ENCODE measurements at regions not wholly inside any gene's neighbourhood (a gene's known extent, or its start where the extent isn't known, plus 50 kb on each side); places are given as distances from the start of the nearest gene placed in this dataset.
"Not testable (repeated sequence)": the region's sequence is repeated elsewhere in the genome, so short reads cannot be mapped to it uniquely, and the experiment has no call there.

DNA sequence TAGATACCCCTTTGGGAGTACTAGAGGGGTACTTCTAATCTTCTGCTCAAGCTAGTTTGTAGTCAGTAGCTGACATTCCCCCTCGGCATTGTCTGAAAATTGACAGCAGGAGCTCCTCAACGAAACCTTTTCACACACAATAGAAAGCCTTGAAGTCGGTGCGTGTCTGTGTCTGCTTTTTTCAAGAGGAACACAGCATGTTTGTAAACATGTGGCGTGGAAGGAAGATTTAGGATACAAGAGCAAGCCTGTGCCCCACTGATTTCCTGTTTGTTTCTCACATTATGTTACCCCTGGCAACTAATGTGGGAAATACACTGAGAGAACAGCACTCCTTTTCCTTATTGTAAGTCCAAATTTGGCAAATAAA lies 252.6 kb downstream of the ANKRD50 start:
- Histone ChIP-seq H3K4me3 (ENCODE audit: low read depth, low read length) (no peak overlapping the region), H3K27me3 (ENCODE audit: control insufficient read depth, insufficient read depth, low read length) (no peaks in the 10 kb centered on the region), H3K36me3 (ENCODE audit: control insufficient read depth, insufficient read depth, low read length) (no peaks in the 10 kb centered on the region)
- TF ChIP-seq, protein P1, sequence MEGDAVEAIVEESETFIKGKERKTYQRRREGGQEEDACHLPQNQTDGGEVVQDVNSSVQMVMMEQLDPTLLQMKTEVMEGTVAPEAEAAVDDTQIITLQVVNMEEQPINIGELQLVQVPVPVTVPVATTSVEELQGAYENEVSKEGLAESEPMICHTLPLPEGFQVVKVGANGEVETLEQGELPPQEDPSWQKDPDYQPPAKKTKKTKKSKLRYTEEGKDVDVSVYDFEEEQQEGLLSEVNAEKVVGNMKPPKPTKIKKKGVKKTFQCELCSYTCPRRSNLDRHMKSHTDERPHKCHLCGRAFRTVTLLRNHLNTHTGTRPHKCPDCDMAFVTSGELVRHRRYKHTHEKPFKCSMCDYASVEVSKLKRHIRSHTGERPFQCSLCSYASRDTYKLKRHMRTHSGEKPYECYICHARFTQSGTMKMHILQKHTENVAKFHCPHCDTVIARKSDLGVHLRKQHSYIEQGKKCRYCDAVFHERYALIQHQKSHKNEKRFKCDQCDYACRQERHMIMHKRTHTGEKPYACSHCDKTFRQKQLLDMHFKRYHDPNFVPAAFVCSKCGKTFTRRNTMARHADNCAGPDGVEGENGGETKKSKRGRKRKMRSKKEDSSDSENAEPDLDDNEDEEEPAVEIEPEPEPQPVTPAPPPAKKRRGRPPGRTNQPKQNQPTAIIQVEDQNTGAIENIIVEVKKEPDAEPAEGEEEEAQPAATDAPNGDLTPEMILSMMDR (IDR thresholded peaks at IDR 0.05; ENCODE audit: insufficient read depth, low read length, poor library complexity, severe bottlenecking), result no peak
- no peak for DNase-seq (ENCODE audit: low read depth)

DNA sequence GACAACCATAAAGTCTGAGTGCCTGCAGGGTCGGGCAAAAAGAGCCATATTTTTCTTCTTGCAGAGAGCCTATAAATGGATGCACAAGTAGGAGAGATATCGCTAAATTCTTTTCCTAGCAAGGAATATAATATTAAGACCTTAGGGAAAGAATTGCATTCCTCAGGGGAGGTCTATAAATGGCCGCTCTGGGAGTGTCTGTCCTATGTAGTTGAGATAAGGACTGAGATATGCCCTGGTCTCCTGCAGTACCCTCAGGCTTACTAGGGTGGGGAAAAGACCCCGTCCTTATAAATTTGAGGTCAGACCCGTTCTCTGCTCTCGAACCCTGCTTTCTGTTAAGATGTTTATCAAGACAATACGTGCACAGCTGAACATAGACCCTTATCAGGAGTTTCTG lies 250.9 kb downstream of the ANKRD50 start:
- not testable (repeated sequence) for DNase-seq (ENCODE audit: low read depth); H3K36me3 ChIP-seq (ENCODE audit: control insufficient read depth, insufficient read depth, low read length); H3K27me3 ChIP-seq (ENCODE audit: control insufficient read depth, insufficient read depth, low read length); H3K4me3 ChIP-seq (ENCODE audit: low read depth, low read length)

DNA sequence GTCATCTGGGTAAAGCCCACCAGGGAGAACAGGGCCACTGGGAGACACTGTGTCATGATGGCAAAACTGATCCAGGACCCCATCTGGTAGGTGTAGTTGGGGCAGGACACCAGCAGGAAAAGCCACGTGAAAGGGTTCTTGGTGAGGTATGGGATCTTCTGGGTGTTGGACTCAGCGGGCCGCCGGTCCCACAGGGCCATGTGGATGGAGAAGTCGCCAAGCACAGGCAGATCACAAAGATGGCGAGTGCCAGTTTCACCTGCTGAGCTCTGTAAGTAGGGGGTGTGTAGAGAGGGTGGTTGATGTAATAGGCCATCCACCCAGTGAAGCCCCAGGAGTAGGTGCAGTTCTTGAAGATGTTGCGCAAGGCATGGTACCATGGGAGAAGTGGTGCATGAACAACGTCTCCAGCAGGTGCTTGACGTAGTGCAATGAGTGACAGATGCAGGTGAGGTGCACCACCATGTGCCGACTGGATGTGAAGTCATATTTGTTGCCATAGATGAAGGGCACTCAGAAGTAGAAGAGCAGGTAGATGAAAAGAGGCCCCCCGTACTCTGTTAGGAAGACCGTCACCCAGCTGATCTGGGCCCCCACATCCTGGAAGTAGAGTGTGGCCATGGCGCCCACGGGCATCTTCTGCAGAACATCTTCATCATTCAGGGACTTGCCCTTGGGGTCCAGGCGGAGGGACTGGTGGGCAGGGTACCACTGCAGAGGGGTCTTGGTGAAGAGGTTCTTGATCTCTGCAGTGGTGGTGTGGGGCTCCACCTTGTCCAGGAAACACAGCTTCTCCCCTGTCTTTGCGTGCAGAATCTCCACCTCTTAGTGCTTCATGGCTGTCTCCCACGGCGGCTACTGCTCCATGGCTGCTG lies 249.3 kb downstream of the ANKRD50 start:
- H3K27me3 ChIP-seq (ENCODE audit: control insufficient read depth, insufficient read depth, low read length), result no peaks in the 10 kb centered on the region
- H3K4me3 ChIP-seq (ENCODE audit: low read depth, low read length), result no peak overlapping the region
- DNase-seq (ENCODE audit: low read depth), result no peak
- H3K36me3 ChIP-seq (ENCODE audit: control insufficient read depth, insufficient read depth, low read length), result no peaks in the 10 kb centered on the region
- TF ChIP-seq, protein P1 (IDR thresholded peaks at IDR 0.05; ENCODE audit: insufficient read depth, low read length, poor library complexity, severe bottlenecking), result no peak

DNA sequence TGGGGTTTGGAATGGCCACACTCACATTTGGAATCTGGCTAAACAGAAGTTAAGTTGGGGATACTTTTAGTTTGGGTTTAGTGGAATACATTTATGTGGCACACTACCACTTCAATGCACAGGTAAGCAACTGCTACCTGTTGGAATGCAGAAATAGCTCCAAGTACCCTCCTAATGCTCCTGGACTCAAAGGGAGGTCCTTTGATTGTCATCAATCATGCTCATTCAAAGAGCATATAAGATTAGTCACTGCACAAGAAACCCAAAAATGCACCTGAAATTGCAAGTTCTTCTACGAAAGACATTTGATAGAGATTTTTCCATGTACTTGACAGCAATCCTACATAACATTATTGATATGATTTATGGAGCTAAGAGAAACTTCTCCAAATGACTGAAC lies 247.7 kb downstream of the ANKRD50 start:
- DNase-seq (ENCODE audit: low read depth), result no peak
- Histone ChIP-seq H3K36me3 (ENCODE audit: control insufficient read depth, insufficient read depth, low read length) (no peaks in the 10 kb centered on the region), H3K27me3 (ENCODE audit: control insufficient read depth, insufficient read depth, low read length) (no peaks in the 10 kb centered on the region), H3K4me3 (ENCODE audit: low read depth, low read length) (no peak overlapping the region)
- TF ChIP-seq, protein P1 (IDR thresholded peaks at IDR 0.05; ENCODE audit: insufficient read depth, low read length, poor library complexity, severe bottlenecking), result no peak

DNA sequence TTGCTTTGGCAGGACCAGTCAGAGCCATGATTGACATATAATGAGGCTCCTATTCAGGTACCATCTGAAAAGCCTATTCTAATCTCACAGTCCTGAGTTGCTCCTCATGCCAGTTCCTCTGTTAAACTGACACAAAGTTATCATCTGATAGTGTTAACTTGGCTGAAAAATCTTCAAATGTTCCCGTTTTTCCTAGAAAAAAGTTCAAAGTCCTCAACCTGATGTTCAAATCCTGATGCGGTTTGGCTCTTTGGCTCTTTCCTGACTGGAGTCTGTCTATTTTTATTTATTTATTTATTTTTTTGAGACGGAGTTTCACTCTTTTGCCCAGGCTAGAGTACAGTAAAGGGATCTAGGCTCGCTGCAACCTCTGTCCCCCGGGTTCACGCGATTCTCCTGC lies 244.2 kb downstream of the ANKRD50 start:
- no peaks in the 10 kb centered on the region for H3K27me3 ChIP-seq (ENCODE audit: control insufficient read depth, insufficient read depth, low read length)
- no peaks in the 10 kb centered on the region for H3K36me3 ChIP-seq (ENCODE audit: control insufficient read depth, insufficient read depth, low read length)
- DNase-seq (ENCODE audit: low read depth), result no peak
- H3K4me3 ChIP-seq (ENCODE audit: low read depth, low read length), result no peak overlapping the region
- TF ChIP-seq, protein P1 (IDR thresholded peaks at IDR 0.05; ENCODE audit: insufficient read depth, low read length, poor library complexity, severe bottlenecking), result no peak

DNA sequence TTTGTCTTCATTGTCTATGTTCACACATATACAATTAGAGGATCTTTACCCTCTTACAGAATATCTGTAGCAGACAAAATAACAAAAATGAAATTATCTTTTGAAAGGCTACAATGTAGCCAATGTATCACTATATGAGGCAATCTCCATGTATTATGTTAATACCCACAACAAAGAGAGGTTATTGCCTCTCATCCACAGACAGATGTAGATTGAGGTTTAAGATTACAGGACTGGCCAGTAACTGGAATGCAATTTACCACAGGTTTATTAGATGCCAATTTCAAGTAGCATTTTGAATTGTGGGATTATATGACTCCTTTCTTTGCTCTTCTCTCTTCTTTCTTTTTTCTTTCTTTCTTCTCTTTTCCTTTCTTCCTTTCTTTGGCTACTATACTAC lies 242.6 kb downstream of the ANKRD50 start:
- Histone ChIP-seq H3K27me3 (ENCODE audit: control insufficient read depth, insufficient read depth, low read length) (no peaks in the 10 kb centered on the region), H3K4me3 (ENCODE audit: low read depth, low read length) (no peak overlapping the region), H3K36me3 (ENCODE audit: control insufficient read depth, insufficient read depth, low read length) (no peaks in the 10 kb centered on the region)
- TF ChIP-seq, protein P1 (IDR thresholded peaks at IDR 0.05; ENCODE audit: insufficient read depth, low read length, poor library complexity, severe bottlenecking), result no peak
- no peak for DNase-seq (ENCODE audit: low read depth)
